ENCODE measurements at regions not wholly inside any gene's neighbourhood (a gene's known extent, or its start where the extent isn't known, plus 50 kb on each side); places are given as distances from the start of the nearest gene placed in this dataset.

- Mint-ChIP-seq H3K27ac (no peak overlapping the region), H3K36me3 (no peaks in the 10 kb centered on the region), H3K4me1 (ENCODE audit: unreplicated experiment) (no peaks in the 10 kb centered on the region), H3K9me3 (peaks cover 5% of the 10 kb centered on the region), H3K4me3 (no peak overlapping the region), H3K27me3 (peaks cover 19% of the 10 kb centered on the region)
- DNase-seq (ENCODE audit: extremely low spot score, unreplicated experiment) = no peak
- TF ChIP-seq CTCF (conservative IDR thresholded peaks at IDR 0.05) = no peak
These were observed 169.5 kb upstream of the ADCY1 start for GRCh38 chr7:45404622-45405021.

DNA sequence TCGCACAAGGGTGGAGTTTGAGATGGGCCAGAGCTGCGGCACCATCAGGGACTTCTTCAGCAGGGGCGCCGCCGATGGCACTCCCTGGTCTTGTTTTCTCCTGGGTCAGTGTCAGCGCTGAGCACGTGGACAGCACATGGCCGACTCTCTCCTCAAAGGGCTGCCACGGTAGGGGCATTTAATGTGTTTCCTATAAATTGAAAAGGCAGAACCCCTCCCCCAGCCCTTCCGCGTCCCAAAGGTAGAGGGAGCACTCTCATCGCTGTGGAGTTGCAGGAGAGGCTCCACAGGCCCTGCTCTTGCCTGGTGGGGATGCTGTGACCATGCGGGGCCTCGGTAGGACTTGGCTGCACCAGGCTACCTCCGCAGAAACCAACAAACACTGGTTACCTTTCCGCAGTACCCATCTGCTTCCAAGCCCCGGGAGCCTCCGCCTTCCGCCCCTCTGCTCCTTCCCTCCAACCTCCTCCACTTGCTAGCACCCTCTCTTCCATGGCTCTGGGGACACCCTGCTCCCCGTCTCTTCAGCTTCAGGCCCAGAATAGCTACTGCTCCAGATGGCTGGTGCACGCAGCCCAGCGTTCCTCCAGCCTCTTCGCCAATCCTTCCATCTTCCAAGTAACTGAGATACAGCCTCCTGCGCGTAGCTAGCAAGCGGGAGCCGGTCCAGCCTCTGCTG, 166.3 kb upstream of the ADCY1 start:
- Mint-ChIP-seq H3K36me3 (no peaks in the 10 kb centered on the region), H3K27ac (no peak overlapping the region), H3K4me1 (ENCODE audit: unreplicated experiment) (no peaks in the 10 kb centered on the region), H3K27me3 (peaks cover 18% of the 10 kb centered on the region), H3K4me3 (no peak overlapping the region), H3K9me3 (peaks cover 14% of the 10 kb centered on the region)
- TF ChIP-seq CTCF (conservative IDR thresholded peaks at IDR 0.05) = no peak
- no peak for DNase-seq (ENCODE audit: extremely low spot score, unreplicated experiment)

DNA sequence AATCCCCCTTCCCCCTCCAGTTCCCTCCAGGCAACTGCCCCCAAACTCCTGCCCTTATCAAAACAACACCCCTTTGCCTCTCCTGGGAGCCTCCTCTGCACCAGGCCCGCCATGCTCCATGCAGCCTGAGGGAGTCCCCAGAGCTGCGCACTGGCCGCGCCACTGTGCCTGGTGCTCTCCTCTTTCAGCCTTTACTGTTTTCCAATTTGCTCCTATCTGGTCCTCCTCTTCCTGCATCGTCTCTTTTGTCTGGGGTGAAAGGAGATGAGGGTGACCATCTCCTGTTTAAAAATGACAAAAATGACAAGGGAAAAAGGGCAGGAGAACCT, 165.8 kb upstream of the ADCY1 start:
- no peak overlapping the region for H3K27ac Mint-ChIP-seq
- peaks cover 14% of the 10 kb centered on the region for H3K9me3 Mint-ChIP-seq
- H3K4me1 Mint-ChIP-seq (ENCODE audit: unreplicated experiment) = no peaks in the 10 kb centered on the region
- no peak for DNase-seq (ENCODE audit: extremely low spot score, unreplicated experiment)
- no peaks in the 10 kb centered on the region for H3K36me3 Mint-ChIP-seq
- TF ChIP-seq CTCF (conservative IDR thresholded peaks at IDR 0.05) = no peak
- peaks cover 17% of the 10 kb centered on the region for H3K27me3 Mint-ChIP-seq
- no peak overlapping the region for H3K4me3 Mint-ChIP-seq

GRCh38 chr7:45410893-45411292, 163.3 kb upstream of the ADCY1 start:
- Mint-ChIP-seq H3K4me3 (no peak overlapping the region), H3K27ac (no peak overlapping the region), H3K36me3 (no peaks in the 10 kb centered on the region), H3K9me3 (peaks cover 9% of the 10 kb centered on the region), H3K4me1 (ENCODE audit: unreplicated experiment) (no peaks in the 10 kb centered on the region), H3K27me3 (peaks cover 9% of the 10 kb centered on the region)
- no peak for DNase-seq (ENCODE audit: extremely low spot score, unreplicated experiment)
- no peak for TF ChIP-seq CTCF (conservative IDR thresholded peaks at IDR 0.05)

DNA sequence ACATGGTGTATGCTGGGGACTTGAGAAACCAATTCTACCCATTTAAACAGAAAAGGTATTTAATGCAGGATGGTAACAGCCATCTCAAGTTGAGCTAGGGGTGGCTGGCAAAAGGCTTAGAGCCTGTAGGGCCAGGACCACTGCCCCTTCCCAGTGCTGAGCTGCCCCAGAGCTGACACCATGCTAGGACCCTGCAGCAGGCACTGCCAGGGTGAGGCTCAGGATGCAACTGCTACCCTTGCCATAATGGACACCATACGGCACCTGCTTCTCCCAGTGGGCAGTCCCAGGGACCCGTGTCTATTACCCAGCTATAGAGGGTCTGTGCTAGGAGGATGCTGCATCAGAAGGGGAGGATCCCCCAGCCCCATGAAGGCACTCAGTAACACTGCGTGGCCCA, 160.7 kb upstream of the ADCY1 start:
- Mint-ChIP-seq H3K36me3 (no peaks in the 10 kb centered on the region), H3K4me1 (ENCODE audit: unreplicated experiment) (no peaks in the 10 kb centered on the region), H3K4me3 (no peak overlapping the region), H3K9me3 (peaks cover 9% of the 10 kb centered on the region), H3K27me3 (peaks cover 4% of the 10 kb centered on the region), H3K27ac (no peak overlapping the region)
- DNase-seq (ENCODE audit: extremely low spot score, unreplicated experiment) = no peak
- TF ChIP-seq CTCF (conservative IDR thresholded peaks at IDR 0.05) = no peak

DNA sequence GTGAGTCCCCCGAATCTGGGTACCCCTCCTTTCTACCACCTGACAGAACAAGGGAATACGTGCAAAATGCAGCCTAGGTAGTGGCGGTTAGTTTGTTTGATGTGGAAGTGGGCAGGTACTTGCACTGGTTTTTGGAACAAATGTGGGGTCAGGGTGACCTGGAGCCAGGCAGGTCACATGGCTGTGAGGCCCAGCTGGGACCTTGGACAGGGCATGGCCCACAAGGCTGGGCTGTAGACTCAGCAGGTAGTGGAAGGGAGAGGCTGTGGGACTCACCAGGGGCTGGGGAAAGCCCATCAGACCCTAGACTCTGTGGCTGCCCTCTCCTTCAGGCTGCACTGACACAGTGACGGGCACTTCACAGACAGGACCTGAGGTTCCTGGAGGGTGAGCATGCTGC, 159.9 kb upstream of the ADCY1 start:
- Mint-ChIP-seq H3K36me3 (no peaks in the 10 kb centered on the region), H3K4me3 (no peak overlapping the region), H3K27ac (no peak overlapping the region), H3K27me3 (no peaks in the 10 kb centered on the region), H3K9me3 (peaks cover 9% of the 10 kb centered on the region), H3K4me1 (ENCODE audit: unreplicated experiment) (no peaks in the 10 kb centered on the region)
- TF ChIP-seq CTCF (conservative IDR thresholded peaks at IDR 0.05) = no peak
- DNase-seq (ENCODE audit: extremely low spot score, unreplicated experiment) = no peak
